SIG-M5 treated with dmso at 0.1 percent for 504 hours (cell line): ENCODE measurements at regions not wholly inside any gene's neighbourhood (a gene's known extent, or its start where the extent isn't known, plus 50 kb on each side); places are given as distances from the start of the nearest gene placed in this dataset.
"Not testable (repeated sequence)": the region's sequence is repeated elsewhere in the genome, so short reads cannot be mapped to it uniquely, and the experiment has no call there.

ENCODE experiments used
- DNase-seq: peaks from one replicate; lab custom pipeline; 2025; ENCODE audit not compliant: unreplicated experiment; lab: John Stamatoyannopoulos, UW

GRCh38 chr6:118719351-118720124 is 68.1 kb upstream of the CEP85L start:
- DNase-seq = no peak

- DNase-seq = no peak
These were observed 67.5 kb upstream of the CEP85L start for GRCh38 chr6:118718903-118719302.

DNA sequence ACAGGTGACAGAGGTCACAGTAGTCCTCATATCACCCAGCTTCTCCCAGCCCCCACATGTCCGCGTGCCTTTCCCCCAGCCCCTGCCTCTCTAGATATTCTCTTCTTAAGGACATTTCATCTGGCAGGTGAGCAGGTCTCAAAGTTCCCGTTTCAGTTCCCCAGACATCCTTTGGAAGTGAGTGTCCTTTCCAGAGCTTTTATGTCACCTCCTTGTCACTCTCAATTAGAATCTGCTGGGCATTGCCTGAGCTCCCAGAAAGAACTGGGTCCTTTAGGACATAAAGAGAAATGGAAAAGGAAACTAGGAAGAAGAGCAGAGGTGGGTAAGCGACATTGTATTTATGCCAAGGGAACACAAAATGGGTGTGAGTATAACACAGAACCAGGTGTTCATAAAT is 66.9 kb upstream of the CEP85L start:
- no peak for DNase-seq

- DNase-seq = no peak
These were observed 65.7 kb upstream of the CEP85L start for GRCh38 chr6:118717106-118717505.

- not testable (repeated sequence) for DNase-seq
These were observed 64.5 kb upstream of the CEP85L start for GRCh38 chr6:118715907-118716306.

GRCh38 chr6:118715376-118715775 is 64.0 kb upstream of the CEP85L start:
- DNase-seq = no peak

DNA sequence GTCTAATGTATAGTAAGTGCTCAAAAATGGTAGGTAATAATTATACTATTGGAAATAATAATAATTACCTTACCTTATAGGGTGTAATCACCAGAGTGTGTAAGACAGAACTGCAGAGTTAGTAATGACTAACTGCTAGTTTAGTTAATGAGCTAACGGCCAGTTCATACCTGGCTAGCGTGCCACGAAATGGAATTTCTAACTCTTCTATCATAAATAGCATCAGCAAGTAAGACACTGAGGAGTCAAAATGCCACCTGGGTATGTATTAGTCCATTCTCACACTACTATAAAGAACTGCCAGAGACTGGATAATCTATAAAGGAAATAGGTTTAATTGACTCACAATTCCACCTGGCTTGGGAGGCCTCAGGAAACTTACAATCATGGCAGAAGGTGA is 63.4 kb upstream of the CEP85L start:
- no peak for DNase-seq

DNA sequence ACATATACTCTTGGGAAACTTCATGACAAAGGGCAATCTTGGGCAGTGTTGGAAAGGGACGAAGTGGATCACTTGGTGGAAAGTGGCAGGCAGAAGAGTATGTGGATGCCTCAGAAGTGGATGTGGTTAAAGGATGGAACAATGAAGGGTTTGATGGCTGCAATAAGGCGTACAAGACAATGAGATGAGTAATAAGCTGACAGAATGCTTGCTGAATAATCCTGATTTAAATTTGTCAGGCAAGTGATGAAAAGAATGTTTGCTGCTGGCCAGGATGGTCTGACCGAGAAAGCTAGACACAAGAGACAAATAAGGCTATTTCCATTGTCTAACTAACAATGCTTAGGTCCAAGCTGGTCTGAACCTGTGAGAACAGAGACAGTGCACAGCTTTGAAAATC is 61.6 kb upstream of the CEP85L start:
- no peak for DNase-seq

- no peak for DNase-seq
These were observed 59.2 kb upstream of the CEP85L start for GRCh38 chr6:118710616-118711015.

DNA sequence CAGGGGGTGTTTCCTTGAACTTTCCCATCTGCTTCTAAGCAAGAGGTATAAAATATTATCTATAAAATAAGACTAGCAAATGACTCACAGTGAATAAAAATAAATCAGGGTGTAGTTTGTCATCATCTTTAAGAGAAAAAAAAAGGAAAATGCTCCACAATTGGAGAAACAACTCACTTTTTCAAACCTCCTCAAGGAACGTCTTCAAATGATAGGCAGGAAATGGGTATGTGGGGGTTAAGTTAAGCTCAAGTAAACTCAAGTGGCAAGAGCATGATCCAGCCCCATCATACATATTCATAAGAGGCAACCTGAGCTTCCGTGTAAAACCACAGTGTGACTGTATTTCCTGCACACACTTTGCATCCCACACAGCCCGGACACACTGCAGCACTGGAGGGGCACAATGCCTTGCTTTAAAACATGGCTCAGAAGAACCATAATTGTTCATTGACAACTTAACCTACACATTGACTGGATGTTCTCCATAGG is 58.5 kb upstream of the CEP85L start:
- no peak for DNase-seq

DNA sequence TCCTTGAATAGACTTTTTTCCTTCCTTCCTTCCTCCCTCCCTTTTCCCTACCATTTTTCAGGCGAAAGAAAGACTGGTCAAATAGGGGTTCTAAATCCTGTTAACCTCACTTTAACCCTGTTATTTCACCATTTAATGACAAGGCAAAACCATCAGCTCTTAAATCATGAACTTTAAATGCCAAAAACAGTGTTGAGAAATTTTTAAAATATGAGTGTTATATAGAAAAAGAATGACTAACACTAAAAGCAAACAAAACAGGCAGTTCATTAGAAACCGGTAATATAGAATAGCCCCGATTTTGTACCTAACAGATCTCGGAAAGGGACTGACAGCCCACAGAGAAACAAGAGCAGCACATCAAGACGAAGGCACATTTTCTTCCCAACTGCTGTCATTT is 57.4 kb upstream of the CEP85L start:
- no peak for DNase-seq

GRCh38 chr6:118708055-118708454 is 56.7 kb upstream of the CEP85L start:
- no peak for DNase-seq

DNA sequence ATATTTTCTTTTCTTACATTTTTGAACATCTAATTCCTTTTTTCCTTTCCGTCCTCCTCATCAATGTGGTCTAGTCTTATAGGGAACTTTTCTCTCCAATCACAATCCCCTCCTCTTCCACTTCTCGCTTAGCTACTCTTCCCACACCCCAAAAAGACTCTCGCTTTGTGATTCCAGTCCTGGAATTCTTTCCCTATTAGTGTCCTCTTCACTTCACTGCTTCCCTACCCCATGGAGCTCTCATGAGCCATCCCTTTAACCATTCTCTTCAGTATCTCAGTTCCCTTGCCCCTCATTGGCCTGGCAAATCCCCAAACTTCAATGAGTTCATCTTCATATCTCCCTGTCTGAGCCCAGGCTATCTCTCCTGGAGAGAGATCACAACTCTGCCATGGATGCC is 55.3 kb upstream of the CEP85L start:
- no peak for DNase-seq

DNA sequence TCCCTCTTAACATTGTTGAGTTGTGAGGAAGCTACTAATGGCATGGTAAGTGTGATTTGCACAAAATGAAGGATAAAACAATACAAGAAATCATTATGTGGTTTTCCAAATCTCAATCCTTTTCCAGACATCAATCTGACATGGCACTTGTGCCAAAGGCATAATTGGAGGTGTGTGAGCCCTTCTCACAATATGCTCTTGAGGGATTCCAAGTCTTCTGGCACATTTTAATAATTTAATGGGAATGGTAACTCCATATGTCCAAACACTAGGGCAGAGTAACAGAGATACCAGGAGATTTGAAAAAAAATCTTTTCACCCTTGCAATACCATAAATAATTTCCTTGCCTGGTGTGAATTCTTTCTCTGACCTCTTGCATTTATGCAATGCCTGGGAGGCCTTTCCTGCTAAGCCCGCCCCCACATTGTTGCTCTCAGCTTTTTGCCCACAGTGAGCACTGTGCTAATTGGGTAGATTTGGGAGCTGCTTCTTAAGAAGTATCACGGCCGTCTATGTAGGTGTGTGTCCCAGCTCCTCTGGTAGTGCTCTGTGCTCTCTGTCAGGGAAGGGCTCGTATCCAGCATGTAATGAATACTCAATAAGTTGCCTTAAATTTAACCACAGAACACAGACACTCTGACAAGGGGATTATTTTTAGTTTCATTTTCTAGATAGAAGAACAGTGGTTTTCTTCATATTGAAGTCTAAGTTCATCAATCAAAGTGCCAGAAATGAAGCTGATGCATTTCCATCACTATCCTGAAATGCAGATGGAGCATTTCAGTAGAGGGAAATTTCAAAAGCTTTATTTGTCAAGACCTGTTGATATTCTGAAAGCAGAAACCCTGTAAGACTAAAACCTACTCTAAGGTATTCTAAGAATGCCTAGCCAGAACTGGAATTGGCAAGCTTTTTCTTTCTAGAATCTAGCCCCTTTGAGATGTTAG is 54.4 kb upstream of the CEP85L start:
- DNase-seq = no peak

GRCh38 chr6:118704915-118705314 is 53.5 kb upstream of the CEP85L start:
- no peak for DNase-seq

GRCh38 chr6:118701260-118701659 is 49.9 kb upstream of the CEP85L start:
- not testable (repeated sequence) for DNase-seq
